ENCODE measurements at regions not wholly inside any gene's neighbourhood (a gene's known extent, or its start where the extent isn't known, plus 50 kb on each side); places are given as distances from the start of the nearest gene placed in this dataset.

GRCh38 chr6:101199441-101199840 lies 194.1 kb upstream of the GRIK2 start:
- no peak for TF ChIP-seq CTCF (tag by site-specific recombination; IDR thresholded peaks at IDR 0.05)
- no peak for TF ChIP-seq ZNF155 (tag by site-specific recombination; IDR thresholded peaks at IDR 0.05)
- no peak for TF ChIP-seq ZNF423 (tag by site-specific recombination; IDR thresholded peaks at IDR 0.05)
- TF ChIP-seq ZNF830 (tag by site-specific recombination; IDR thresholded peaks at IDR 0.05; ENCODE audit: low read depth): no peak
- no peak for TF ChIP-seq ZBTB17 (tag by site-specific recombination; IDR thresholded peaks at IDR 0.05)
- TF ChIP-seq ZBTB7A (tag by site-specific recombination; IDR thresholded peaks at IDR 0.05; ENCODE audit: low read depth): no peak
- no peak for TF ChIP-seq ZNF24 (tag by site-specific recombination; IDR thresholded peaks at IDR 0.05)
- TF ChIP-seq ZNF549 (tag by site-specific recombination; IDR thresholded peaks at IDR 0.05): no peak
- no peak for TF ChIP-seq YY1 (tag by site-specific recombination; IDR thresholded peaks at IDR 0.05)
- TF ChIP-seq ZNF580 (tag by site-specific recombination; IDR thresholded peaks at IDR 0.05): no peak
- no peak for TF ChIP-seq ZNF544 (tag by site-specific recombination; IDR thresholded peaks at IDR 0.05)
- TF ChIP-seq ZNF623 (tag by site-specific recombination; IDR thresholded peaks at IDR 0.05): no peak
